ENCODE measurements at regions not wholly inside any gene's neighbourhood (a gene's known extent, or its start where the extent isn't known, plus 50 kb on each side); places are given as distances from the start of the nearest gene placed in this dataset.
"Not testable (repeated sequence)": the region's sequence is repeated elsewhere in the genome, so short reads cannot be mapped to it uniquely, and the experiment has no call there.

DNA sequence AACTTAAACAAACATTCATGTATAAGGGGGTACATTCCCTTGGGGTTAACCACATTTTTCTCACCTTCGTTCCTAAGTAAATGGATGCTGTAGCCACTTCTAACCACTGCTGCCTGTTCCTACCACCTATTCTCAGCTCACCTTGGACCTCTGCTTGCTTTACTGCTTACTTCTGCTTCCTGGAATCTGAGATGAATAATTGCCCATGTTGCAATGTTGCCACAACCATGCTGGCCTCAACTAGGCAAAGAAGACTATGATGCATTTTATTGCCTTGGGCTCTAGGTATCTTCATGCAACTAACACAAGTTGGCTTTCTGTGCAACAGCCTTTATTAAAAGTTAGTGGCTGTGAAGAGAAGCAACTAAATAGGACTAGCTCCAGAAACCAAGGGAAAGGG is 106.3 kb upstream of the TCF4 start:
- peak; percentile 25 for DNase-seq

DNA sequence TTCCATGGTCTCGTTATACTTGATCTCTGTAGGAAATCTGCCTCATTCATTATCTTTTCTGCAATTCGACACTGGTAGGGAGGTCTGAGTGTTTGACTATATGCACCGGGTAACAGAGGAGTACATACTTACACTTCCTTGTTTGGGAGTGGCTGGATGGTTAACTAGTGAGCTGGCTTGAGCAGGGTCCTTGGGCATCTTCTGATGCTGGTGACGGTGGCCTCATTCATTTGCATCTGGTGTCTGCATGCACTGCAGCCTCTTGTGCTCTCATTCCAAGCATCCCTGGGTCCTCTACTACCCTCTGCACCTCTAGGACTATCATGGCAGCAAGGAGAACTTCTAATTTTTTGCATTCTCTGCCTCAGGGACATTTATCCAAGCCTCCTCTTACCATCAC is 100.0 kb upstream of the TCF4 start:
- no peak for DNase-seq

DNA sequence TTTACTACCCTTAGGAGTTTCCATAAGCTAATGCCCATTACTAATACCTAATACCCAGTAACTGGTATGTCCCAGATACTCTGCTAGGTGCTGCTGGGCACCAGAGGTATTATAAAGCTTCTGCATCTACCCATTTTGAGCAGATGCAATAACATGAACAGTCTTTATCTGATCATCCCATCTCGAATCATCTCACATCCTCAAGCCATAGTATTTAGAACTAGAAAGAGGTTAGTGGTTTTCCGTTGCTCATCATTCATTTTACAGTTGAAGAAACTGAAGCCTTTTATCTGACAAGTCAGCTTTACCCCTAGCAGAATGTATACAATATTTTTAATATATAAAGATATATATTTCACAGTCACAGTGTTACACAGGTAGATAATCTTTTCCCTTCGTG is 99.1 kb upstream of the TCF4 start:
- no peak for DNase-seq

DNA sequence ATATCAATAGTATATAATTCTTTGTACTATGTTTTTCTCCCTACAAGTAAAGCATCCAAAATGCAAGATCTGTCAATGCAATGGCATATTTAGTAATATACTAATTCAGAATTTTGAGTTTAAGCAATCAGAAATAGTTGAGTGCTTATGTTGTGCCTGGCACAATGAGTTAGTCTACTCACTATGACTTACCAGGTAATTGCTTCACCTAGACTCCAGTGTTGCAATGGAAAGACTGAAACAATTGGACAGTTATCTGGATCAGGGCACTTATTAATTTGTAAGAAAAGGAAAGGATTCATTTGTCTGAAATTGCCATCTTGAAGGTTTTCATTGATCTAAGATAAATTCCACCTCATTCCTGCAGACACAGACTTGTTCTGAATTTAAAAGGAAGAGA is 97.6 kb upstream of the TCF4 start:
- DNase-seq = no peak

DNA sequence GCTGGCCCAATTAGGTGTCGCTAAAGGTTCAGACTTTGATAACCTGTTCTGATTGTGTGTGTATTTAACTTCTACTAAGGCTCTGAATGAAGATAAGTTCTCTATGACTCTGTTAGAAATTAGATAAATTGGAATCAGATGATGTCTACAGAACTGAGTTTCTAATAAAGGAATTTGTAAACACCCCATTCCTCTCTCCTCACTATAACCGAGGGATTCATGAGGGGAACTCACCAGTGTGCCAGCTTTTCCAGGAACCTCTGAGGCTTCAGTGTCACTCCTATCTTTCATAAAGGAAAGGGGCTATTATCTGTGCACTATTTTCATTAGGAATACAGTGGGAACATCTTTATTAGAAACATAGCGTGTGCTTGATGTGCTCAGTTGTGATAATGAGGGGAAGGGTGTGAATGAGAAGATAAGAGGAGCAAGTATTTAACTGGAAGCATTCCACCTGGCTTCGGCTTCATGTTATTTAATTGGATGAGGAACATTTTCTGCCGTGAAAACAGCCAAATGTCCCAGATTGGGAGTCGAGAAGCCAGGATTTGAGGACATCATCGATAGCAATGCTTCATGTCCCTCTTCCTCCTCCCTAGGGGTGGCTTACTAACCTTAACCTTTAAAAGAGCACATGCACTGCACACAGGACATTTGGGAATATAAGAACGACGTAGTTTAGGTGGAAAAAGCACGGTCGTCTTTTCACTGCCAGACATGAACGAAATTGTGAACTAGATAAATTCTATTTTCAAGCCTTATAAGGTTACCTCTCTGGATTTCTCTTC is 84.8 kb upstream of the TCF4 start:
- DNase-seq = peak; percentile 3

DNA sequence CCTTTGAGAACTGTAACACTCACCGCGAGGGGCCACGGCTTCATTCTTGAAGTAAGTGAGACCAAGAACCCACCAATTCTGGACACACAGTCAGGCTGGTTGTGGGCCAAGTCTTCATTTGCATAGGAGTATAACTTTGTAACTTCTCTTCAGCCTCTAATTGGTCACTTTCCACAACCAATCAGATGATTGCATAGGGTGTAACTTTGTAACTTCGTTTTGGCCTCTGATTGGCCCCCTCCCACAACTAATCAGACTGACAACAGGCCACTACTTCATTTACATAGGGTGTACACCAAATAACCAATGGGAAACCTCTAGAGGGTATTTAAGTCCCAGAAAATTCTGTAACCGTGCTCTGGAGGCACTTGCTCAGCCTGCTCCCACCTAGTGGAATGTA is 77.5 kb upstream of the TCF4 start:
- DNase-seq = no peak

DNA sequence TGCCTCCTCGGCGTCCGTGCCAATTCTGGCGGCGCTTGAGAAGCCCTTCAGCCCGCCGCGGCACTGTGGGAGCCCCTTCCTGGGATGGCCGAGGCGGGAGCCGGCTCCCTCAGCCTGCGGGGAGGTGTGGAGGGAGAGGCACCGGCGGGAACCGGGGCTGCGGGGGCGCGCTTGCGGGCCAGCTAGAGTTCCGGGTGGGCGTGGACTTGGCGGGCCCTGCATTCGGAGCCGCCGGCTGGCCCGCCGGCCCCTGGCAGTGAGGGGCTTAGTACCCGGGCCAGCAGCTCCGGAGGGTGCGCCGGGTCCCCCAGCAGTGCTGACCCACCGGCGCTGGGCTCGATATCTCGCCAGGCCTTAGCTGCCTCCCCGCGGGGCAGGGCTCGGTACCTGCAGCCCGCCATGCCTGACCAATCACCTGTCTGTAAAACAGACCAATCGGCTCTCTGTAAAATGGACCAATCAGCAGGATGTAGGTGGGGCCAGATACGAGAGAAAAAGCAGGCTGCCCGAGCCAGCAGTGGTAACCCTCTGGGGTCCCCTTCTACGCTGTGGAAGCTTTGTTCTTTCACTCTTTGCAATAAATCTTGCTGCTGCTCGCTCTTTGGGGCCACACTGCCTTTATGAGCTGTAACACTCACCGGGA is 76.9 kb upstream of the TCF4 start:
- DNase-seq = not testable (repeated sequence)

DNA sequence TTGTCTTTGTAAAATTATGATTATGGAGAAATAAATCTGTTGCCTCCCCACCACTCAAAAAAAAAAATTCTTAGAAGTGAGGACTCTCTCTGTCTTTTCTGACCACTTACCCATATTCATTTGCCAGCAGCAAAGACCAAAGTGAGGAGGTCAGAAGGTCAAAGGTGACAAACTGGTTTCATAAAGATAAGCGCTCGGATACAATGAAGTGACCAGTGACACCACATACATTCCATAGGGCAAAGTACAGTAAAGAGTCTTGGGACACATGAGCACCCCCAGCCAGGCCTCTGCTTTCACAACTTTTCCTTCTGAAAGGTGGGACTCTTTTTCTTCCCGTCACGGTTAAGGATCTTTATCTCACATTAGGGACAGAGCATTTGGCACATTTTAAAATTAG is 75.9 kb upstream of the TCF4 start:
- DNase-seq = no peak

DNA sequence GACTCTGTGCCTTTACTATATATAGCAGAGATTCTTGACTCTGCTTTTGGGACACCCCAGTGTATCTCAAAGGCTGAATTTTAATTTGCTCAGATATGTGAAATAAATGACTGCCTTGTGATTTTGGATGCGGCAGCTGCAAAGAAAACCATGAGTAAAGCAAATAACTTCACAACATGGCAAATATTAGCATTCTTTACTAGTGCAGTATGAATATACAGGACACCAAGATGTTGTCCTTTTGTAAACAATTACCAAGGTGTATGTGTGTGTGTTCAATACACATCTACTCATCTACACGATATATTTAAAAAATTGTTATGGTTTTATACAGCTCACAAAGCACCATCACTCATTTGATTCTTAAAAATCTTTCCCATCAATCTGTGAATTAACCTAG is 70.6 kb upstream of the TCF4 start:
- no peak for DNase-seq

DNA sequence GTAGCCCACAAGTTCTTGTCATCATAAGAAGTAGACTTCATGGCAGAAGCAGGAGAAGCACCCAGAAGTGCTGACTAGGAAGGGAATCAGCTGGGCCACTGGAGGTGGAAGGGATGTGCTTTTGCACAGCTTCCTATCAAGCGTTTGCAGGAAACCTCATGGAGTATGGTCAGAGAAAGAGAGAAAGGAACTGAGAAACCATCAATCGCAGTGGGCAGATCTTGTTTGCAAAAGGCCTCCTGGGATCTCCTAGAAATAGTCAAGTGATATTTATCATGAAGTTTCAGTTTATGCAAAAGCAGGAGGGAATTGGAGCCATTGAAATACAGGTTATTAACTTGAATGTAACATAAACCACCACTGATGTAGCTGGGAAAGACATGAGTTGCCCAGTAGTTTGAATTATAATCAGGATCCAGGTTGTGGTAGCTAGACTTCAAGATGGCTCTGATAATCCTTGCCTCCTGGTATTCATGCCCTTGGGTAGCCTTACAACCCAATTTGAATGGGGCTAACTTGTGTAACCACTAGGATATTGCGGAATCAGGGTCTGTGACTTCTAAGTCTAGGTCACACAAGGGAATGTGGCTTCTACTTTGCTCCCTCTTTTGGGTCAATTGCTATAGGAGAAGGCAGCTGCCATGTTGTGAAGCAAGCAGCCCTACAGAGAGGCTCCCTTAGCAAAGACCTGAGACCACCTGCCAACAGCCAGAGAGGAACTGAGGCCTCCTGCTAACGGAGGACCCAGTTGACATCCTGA is 69.8 kb upstream of the TCF4 start:
- DNase-seq = no peak

DNA sequence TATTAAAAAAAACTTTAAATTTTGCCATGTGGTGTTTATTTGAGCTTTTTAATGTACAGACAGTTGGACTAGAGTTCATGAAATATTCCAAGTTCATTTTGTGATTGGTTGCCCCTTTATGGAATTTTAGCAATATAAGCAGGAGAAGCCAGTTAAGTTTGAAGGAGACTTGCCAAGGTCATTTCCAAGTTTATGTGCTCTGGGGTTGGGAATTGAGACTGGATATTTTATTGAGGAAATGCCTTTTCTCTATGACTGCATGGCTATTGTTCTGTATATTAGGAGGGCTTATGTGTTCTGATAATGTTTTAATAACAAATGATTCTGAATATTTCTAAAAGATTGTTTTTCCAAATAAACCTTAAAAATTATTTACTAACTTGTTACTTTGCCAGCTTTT is 67.0 kb upstream of the TCF4 start:
- no peak for DNase-seq

DNA sequence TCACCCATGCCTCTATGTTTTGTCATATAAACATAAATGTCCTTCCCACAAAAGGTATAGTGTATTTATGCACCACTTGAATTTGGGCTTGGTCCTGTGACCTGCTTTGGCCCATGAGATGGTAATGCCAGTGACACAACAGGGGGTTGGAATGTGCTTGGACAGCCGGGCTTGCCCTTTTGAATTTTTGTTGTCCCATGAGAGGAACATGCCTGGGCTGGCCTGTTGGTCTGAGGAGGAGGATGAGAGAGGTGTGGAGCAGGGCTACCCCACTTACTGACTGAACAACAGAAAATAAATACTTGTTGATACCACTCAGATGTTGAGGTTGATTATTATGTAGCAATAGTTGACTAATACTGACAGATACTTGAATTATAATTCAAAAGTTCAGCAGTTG is 63.2 kb upstream of the TCF4 start:
- no peak for DNase-seq

DNA sequence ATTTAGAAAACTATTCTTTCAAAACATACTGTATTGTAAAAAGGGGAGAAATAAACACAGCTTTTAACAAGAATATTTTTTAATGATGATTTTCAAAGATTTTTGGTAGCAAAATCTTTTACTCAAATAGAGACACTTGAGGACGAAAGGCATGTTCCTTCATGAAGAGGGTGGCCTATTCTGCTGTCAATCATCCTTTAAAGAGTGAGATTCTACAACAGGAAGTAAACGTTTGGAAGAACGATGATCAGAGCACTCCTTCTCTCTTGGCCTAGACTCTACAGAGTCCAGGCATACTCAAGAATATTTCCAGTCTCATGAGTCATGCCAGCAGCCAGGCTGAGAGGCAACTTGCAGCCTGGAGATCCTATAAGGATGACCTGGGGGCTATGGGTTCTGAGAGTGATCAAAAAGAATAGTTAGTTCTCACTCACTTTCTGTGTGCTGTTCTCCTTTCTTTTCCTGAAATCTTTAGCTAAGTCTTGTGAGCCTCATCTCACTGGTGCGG is 62.4 kb upstream of the TCF4 start:
- peak; percentile 13 for DNase-seq

DNA sequence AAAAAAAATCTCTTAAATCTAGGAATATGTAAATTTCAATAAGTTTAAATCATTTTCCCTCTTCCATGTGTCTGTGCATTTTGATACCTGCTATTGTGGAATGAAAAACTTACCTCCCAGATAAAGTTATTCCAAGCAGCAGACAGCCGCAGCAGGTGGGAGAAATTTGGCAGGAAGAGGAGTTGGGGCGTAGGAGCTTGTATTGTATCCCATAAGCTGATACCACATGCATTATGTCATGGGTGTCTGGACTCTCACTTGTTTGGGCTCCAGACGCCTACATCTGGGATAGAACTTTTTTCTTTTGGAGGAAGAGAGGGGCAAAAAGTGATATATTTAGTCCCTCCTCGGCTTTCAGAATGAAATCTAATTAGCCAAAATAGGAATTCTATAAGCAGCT is 59.3 kb upstream of the TCF4 start:
- DNase-seq = no peak

DNA sequence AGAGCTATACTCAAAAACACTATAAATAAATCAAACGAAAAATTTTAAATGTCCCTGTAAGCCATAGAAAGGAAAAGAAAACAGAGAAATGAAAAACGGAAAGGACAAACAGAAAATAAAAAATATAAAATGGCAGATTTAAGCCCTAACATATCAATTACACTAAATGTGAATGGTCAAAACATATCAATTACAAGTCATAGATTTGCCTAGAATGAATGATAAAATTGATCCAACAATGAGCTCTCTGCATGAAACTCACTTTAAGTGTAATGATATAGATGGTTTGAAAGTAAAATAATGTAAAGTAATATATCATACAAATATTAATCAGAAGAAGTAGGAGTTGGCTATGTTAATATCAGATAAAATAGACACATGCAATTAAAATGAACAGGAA is 54.2 kb upstream of the TCF4 start:
- no peak for DNase-seq

DNA sequence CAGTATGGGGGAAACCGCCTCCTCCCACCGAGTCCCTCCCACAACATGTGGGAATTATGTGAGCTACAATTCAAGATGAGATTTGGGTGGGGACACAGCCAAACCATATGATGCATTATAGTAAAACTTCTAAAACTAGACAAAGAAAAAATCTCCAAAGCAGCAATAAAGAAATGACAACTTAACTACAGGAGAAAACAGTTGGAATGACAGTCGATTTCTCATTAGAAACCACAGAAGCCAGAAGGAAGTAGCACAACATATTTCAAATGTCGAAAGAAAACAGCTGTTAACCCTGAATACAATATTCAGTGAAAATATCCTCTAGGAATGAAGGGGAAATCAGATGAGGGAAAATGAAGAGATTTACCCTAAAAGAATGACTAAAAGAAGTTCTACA is 53.5 kb upstream of the TCF4 start:
- peak; percentile 36 for DNase-seq

All from fibroblast of skin of right biceps (primary cell).